NCI-H82 (cell line): ENCODE measurements at regions not wholly inside any gene's neighbourhood (a gene's known extent, or its start where the extent isn't known, plus 50 kb on each side); places are given as distances from the start of the nearest gene placed in this dataset.
A peak's percentile ranks its signal among the peaks of the same experiment; 100 is the strongest.

Experiments
- DNase-seq: peaks from one replicate; lab custom pipeline; 2025; lab: John Stamatoyannopoulos, UW

DNA sequence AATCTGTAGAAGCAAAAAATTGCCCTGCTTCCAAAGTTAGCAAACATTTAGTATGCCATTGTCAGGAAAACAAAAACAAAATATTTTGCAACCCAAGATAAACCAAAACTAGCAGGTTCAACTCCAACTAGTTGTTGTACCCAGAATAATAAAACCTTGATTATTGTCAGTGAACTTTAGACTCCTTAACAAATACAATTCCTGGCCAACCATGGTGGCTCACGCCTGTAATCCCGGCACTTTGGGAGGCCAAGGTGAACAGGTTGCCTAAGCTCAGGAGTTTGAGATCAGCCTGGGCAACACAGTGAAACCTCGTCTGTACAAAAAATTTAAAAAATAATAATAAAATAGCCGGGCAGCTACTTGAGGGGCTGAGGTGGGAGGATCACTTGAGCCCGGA lies 53.6 kb upstream of the EPCAM start:
- DNase-seq = no peak

- no peak for DNase-seq
These were observed 55.4 kb upstream of the EPCAM start for GRCh38 chr2:47313728-47314127.

- peak; percentile 26 for DNase-seq
These were observed 55.9 kb upstream of the EPCAM start for GRCh38 chr2:47313141-47313691.

GRCh38 chr2:47312491-47312850 lies 56.6 kb upstream of the EPCAM start:
- DNase-seq = no peak

GRCh38 chr2:47311764-47312490 lies 57.2 kb upstream of the EPCAM start:
- DNase-seq = no peak

GRCh38 chr2:47310801-47311560 lies 58.1 kb upstream of the EPCAM start:
- no peak for DNase-seq

DNA sequence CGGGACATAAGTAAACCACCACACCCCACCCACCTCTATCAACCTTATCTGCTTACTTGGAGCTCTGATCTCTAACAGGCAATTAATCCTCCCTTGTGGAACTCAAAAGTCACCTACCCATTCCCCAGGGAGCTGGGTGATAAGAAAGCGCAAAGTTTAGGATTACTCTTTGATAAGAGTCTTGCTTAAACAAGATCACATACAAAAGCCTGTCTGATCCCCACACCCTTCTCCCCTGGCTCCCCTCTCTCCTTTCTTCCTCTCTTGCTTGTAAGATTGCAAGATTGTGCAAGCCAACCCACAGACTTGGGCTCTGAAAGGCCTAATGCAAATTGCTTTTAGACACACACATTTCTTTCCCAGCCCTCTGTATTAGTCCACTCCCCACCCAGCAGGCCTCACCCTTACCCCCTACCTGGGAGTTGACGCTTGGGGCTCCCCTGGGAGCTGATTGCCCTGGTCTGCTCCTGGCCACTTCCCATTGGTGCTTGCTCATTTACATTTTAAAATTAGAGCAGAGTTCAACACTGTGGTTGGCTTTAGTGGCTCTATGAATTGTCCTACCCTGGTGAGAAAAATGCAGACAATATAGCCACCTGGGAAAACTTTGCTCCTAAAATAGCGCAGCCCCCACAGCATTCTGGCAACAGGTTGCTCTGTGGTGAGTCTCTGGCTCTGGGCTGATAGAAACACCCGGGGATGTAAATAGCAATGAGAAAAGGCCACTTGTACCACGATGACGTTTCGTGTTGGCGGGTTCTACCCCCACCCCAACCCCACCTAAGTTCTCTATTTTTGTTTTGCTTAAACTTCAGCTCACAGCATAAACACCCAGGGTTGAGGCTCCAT lies 58.9 kb upstream of the EPCAM start:
- peak; percentile 90 for DNase-seq

- DNase-seq = no peak
These were observed 59.6 kb upstream of the EPCAM start for GRCh38 chr2:47309472-47309951.

- DNase-seq = peak; percentile 63
These were observed 62.0 kb upstream of the EPCAM start for GRCh38 chr2:47307066-47307465.

- DNase-seq = no peak
These were observed 64.5 kb upstream of the EPCAM start for GRCh38 chr2:47304654-47305053.

- no peak for DNase-seq
These were observed 65.6 kb upstream of the EPCAM start for GRCh38 chr2:47303341-47304148.

DNA sequence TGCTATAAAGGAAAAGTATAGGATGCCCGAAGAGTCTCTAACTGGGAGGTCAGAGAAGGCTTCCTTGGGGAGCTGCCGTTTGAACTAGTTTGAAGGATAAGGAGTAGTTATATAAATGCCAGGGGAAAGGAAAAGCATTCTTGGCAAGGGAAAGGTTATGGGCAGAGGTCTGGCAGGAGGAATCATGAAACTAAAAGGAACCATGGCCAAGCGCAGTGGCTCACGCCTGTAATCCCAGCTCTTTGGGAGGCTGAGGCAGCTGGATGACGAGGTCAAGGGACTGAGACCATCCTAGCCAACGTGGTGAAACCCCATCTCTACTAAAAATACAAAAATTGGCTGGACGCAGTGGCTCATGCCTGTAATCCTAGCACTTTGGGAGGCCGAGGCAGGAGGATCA lies 66.8 kb upstream of the EPCAM start:
- DNase-seq = no peak

DNA sequence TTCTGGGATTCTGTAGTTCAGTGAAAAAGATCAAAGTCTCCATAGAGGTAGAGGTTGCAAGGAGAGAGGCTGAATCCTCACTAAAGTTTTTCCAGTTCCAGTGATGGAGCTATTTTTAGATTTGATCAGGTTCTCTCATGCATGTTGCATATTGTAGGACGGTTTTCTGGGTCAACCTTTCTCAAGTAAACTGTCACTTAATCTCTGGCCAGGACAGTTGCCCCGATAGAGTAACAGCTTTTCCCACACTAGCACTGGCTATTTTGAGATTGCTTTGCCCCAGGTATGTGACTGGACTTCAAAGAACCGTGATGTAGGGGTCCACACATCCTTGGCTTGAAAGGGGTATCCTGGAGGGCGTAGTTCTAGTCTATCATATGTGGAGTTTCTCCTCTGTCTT lies 67.4 kb upstream of the EPCAM start:
- no peak for DNase-seq

DNA sequence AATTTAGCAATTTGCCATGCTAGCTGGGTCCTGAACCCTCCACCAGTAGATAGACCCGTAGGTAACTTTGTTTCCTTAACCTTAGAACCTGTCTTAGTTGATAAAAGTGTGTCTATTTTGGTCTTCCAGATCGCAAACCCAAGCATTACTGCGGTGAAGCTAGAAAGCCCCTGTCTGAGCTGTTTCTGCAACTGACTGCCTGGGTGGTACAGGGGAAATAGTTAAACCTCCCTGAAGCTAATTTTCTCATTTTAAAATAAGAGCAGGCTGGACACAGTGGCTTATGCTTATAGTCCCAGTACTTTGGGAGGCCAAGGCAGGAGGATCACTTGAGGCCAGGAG lies 67.9 kb upstream of the EPCAM start:
- DNase-seq = no peak

DNA sequence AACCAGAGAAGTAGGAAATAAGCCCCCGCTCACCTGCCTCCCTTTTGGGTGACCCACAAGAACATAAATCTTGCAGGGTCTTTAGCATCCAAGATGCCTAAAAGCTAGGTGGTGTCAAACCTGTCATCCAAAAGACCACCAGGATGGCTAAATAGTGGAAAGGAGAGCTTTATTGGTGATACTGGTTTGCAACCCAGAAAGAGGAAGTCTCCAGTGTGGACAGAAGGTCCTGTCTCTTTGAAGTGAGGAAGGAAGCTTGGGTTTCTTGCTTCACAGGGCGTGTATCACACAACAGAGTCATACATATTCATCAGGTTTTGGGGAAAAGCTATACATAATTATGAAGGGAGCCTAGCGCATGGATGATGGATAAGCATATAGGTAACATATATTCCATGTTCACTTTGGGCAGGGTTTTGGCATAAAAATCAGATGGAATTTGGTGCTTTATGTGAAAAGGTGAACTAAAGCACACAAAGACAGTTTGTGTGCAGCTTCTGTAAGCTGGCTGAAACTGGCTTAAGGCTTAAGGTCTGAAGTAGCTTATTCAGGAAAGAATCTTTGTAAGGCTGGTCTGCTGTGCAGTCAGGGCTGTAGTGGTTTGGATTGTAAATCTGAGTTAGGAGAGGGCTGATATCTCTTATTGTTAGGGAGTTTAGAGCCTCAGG lies 68.4 kb upstream of the EPCAM start:
- DNase-seq = peak; percentile 12

DNA sequence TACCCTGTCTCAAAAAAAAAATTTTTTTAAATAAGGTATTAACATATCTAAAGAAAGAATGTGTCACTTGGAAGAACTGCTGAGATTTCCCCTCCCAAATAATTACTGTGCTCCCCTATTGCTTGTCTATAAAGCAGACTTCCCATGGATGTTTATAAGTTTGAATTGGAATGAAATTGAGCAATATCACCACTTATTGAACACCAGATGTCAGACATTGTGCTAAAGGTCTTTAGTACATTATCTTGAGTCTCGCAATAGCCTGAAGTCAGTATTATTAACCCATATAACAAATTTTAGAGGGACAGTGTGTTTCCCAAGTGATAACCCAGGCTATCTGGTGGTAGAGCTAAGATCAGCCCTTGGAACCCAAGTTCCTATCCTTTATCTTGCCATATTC lies 69.0 kb upstream of the EPCAM start:
- no peak for DNase-seq

- DNase-seq = peak; percentile 26
These were observed 69.6 kb upstream of the EPCAM start for GRCh38 chr2:47299555-47299954.

GRCh38 chr2:47298771-47299170 lies 70.3 kb upstream of the EPCAM start:
- no peak for DNase-seq

- no peak for DNase-seq
These were observed 71.2 kb upstream of the EPCAM start for GRCh38 chr2:47297767-47298425.

DNA sequence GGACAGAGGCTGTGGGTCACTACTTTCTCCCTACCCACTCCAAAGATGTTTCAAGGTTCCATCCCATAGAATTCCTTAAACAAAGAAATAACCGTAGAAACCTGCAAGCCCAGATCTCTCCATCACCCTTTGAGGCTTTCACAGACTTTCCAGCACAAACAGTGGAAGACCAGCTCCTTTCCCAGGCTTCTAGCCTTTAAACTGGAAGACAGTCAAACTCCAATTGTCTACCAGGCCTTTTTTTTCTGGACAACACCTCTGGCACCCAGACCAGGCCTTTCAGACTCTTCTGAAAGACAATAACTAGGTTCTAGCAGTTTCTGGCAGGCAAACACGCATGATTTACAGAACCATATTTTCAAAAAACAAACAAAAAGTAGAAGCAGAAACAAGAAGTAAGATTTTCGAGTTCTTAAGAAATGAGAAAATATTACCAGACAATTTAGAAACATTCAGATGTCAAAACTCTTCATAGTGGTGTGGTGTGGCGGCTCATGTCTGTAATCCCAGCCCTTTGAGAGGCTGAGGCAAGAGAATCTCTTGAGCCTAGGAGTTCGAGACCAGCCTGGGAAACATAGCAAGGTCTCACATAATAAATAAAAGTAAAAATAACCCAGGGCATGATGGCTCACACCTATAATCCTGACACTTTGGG lies 73.0 kb upstream of the EPCAM start:
- no peak for DNase-seq
